GM21423 (cell line): ENCODE measurements at regions not wholly inside any gene's neighbourhood (a gene's known extent, or its start where the extent isn't known, plus 50 kb on each side); places are given as distances from the start of the nearest gene placed in this dataset.
"Not testable (repeated sequence)": the region's sequence is repeated elsewhere in the genome, so short reads cannot be mapped to it uniquely, and the experiment has no call there.

ENCODE experiments used
- ATAC-seq: cut with Tn5 transposase; IDR thresholded peaks from one replicate; pipeline ENCODE4 v1.9.1; 2021; ENCODE audit warnings: mild to moderate bottlenecking, moderate library complexity; ENCODE audit not compliant: unreplicated experiment

- ATAC-seq = no peak
Measured at GRCh38 chr3:159877924-159878323, 110.7 kb upstream of the IL12A start.

- no peak for ATAC-seq
Measured at GRCh38 chr3:159879146-159879545, 109.5 kb upstream of the IL12A start.

DNA sequence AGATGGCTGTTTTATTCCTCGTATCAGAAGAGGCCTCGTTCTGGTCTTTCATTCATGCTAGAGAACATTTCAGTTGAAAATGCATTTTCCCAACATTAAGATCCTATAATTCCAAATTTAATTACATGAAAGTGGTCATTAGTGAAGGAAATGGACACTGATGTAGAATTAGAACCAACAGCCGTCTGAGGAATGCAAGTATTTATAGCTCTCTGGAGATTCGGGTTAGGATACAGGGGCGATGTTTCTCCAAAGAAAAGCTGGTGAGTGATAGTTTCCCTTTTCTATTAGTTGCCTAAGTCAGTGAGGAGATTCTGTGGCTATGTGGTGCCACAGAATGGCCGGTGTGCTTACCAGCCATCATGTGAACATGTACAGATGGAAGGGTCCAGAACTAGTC, 109.0 kb upstream of the IL12A start:
- no peak for ATAC-seq

GRCh38 chr3:159881208-159881607, 107.4 kb upstream of the IL12A start:
- ATAC-seq = no peak

- ATAC-seq = no peak
Measured at GRCh38 chr3:159881828-159882309, 106.8 kb upstream of the IL12A start.

DNA sequence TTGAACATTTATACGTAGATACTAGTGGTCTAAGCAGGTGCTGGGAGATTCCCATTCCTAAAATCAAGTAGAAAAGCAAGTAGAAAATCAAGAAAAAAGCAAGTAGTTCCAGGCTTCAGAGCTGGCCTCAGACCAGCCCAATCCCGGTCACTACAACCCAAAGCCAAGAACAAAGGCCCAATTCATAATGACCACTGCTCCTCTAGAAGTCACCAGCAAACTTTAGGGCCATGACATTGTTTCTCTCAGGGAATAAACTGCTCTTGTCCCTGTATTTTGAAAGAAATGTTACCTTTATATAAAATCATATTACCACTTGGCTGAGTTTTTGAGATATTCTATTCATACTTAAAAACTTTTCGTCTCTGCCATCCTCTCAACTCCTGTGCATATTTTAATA, 106.3 kb upstream of the IL12A start:
- ATAC-seq = no peak

GRCh38 chr3:159882790-159883779, 105.5 kb upstream of the IL12A start:
- ATAC-seq = no peak

GRCh38 chr3:159884661-159885402, 103.8 kb upstream of the IL12A start:
- no peak for ATAC-seq

DNA sequence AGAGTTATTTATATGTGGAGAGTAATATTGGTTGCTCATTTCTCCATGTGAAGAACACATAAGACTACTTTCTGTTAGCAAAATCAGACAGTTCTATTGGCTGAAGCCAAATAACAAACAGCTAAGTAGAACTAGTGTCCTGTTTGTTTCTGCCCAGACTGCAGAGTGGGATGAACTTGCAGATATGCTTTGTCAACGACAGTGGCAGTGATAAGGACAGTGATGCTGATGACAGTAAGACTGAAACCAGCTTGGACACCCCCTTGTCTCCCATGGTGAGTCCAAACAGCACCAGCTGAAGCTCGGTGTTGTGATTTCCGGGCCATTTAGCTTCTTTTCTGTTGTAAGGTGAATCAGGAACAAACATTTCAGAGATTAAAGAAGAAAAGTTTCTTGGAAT, 102.6 kb upstream of the IL12A start:
- no peak for ATAC-seq

GRCh38 chr3:159886530-159886929, 102.1 kb upstream of the IL12A start:
- ATAC-seq = not testable (repeated sequence)

DNA sequence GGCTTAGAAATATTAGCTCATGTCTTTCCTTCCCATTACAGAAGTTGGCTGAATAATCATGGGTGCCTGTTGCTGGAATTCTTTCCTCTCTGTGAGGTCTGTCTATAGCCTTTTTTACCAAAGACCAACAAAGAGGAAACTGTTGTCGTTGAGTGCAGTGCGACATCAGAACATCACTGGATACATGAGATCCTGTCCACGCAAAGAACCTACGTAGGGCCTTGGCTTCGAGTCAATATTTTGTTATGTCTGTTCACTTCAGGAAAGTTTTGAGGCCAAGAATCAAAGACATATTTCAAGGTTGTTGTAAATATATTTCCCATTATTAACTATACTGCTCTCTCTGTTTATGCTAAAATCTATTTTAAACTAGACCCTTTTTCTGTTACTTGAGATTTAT, 101.5 kb upstream of the IL12A start:
- ATAC-seq = no peak

DNA sequence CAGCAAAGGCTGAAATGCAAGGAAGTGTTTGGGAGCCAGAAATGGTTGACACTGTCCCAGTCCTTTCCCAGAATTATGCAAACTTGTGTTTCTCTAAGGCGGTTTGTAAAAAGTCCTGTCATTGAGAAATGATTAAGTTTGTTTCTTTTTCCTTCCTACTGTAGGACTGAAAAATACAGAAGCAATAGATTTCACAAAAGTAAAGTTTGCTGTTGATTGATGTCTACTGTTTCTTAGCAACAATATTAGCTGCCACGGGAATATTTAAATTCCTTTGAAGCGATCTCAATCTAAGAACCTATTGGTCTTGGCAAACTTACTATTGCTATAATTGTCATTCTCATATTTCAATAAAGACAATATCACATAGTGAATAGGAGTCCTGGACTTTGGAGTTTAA, 100.7 kb upstream of the IL12A start:
- ATAC-seq = no peak

DNA sequence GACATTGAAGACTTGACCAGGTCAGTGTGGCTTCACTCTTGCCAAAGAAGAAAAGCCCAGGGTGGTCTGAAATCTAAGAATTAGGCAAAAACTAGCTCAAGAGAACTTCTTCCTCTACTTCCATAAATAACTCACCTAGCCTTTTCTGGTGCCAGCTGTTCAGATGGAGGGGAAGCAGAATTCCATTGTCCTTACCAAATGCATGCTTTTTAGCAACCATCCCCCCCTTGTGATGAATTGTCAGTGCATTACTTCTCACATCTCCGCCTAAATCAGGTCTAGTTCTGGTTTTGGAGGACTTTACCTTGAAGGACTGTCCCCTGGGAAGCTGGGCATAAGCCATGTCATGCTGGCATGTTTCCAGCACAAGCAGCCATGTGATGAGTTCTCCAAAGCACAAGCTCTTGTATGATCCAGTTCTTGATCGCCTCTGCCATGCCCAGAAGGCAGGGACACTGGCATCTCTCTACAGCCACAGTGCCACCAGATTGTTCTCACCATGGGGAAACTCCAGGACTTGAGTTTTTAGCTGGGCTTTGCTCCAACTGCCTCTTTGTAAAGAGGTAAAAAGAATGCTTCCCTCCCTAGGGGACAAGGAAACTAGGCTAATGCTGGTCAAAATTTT, 96.4 kb upstream of the IL12A start:
- ATAC-seq = no peak

DNA sequence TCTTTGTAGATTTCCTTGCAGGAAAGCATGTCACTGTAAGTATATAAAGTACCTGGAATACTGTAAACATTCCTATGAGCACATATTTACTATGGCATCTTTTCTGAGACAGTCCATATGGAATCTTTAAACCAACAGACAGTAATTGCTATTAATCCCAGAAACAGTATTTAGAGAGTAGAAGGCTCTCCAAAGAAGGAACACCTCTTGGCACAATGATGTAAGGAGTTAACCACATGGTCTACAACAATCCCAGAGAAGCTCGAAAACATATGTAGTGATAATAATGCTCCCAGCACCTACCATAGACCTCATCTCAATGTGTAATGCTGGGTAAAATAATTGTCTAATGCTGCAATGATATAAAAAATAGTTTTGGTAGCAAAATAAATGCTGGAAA, 95.8 kb upstream of the IL12A start:
- no peak for ATAC-seq

DNA sequence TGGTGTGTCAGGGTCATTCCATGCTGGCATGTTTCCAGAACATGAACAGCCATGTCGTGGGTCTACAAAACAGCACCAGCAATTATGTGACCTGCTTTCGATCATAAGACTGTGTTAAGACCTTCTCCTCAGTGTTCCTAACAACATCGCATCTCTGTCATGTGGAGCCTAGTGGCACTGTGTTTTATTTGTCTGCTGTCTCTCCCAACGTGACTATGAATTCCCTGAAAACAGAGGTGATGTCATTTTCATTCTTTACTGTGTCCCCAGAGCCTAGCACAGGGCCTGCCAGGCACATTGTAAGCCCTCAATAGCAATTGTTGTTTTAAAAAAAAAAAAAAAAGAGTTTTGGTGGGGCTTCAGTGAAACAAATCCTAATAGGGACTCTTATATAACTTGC, 94.2 kb upstream of the IL12A start:
- ATAC-seq = no peak

DNA sequence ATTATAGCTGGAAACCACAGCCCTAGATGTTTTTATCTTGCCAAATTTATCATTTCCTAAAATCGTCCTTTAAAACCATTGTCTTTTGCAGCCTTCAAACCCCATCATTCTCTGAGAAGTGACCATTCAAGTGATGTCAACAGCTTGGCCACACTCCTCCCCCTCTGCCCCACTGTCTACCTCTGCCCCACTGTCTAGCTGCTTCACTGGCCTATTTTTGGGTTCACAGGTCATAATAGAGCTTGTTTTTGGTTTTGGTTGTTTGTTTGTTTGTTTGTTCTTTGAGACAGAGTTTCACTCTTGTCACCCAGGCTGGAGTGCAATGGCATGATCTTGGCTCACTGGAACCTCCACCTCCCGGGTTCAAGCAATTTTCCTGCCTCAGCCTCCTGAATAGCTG, 93.2 kb upstream of the IL12A start:
- ATAC-seq = no peak

DNA sequence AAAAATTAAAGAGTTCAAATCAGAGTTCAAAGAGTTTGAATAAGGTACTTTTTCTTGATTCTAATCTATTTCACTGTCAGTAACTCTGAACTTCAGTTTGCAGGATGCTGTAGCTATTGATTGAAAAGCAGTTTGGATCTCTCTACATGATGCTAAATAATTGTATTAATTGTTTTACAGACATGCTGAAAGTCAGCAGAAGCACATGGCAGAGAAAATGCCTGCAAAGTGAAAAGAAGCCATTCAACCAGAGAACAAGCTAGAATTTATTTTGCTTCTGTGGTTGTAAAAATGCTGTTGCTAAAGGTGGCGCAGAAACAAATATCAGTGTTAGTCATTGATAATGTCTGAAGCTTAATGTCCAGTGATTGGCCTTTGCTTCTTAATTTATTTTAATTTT, 92.1 kb upstream of the IL12A start:
- ATAC-seq = no peak

DNA sequence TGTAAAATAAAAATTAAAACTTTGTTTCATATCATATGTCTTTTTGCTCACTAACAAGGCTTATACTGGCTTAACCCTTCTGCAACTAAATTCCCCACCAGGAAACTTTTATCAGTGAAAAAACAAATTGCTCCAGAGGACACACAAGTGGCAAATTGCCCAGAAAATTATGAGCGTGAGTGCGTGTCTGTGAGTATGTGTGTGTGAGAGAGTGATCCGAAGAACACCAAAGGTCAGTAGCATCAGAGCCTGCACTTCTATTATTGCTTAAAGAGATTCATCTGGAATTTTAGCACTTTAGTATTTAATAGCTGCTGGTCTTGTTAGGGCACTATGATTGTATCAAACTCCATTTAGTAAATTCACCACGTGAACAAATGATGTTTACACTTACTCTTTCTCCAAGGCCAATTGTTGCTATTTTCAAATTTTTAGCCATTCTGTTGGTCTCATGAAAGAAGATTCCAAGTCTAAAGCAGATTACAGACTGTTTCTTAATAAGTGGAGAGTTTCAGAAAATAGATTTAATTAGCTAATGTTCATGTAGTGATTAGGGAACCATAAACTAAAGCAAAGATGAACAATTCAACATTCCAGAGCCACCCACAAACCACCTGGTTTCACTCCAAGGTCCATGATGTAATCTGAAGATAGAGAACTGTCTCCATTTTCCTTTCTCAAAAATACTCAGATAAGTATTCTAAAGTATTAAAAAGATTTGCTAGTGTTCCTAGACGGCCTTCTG, 91.1 kb upstream of the IL12A start:
- no peak for ATAC-seq

DNA sequence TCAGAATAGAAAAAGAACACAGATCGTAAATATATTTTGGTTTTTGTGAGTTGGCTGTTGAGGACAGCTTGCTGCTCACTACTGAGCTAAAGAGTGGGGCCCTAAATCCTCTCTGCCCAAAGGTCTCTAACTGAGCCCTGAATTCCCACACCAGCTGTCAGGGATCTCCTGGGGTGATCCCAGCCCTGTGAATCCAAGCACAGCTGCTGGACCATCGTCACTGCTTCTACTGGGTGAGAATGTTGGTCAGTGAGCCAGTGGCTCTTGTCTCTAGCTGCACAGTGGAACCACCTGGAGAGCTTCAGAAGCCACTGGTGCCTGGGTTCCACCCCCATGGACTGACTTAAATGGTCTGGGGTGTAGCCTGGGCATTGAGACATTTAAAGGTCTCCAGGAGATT, 90.5 kb upstream of the IL12A start:
- ATAC-seq = no peak

DNA sequence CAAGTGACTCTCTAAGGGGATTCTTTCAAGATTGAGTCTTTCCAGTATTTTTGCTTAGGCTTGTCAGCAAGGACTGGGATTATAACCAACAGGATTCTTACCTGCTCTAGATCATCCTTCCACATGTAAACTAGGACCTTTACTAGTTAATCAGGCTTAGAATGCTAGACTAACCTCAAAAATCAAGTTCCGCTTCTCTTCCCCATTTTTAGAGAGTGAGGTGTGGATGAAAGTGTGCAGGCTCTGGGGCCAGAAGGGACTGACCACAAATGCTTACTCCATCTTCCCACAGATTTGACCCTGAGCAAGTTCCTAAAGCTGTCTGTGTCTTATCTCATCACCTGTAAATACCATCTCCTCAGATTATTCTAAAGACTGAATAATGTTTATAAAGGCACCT, 89.5 kb upstream of the IL12A start:
- no peak for ATAC-seq
